Heart left ventricle (tissue), 16 donors: ENCODE measurements at regions not wholly inside any gene's neighbourhood (a gene's known extent, or its start where the extent isn't known, plus 50 kb on each side); places are given as distances from the start of the nearest gene placed in this dataset.

Source experiments
- ATAC-seq, 4 donors: fragments of 200-7000 bp; cut with Tn5 transposase; one replicate each; pipeline ENCODE4 v1.9.1; 2020 to 2022; ENCODE audit warnings: moderate library complexity in 4 of 4, mild to moderate bottlenecking in 3 of 4, moderate number of reproducible peaks in 1 of 4
- DNase-seq, 5 donors: peaks; one replicate each; pipeline ENCODE4 v3.0.0-alpha.2; 2020
- H3K27ac ChIP-seq, 12 donors: fragments of 200-600 bp; sonication (generic) in 4 of 12; one replicate each; pipeline versions ENCODE4 v1.5.0 to v1.8.0; 2016 to 2022; ENCODE audit warnings: mild to moderate bottlenecking in 2 of 12
- H3K27me3 ChIP-seq, 9 donors: fragments of 200-600 bp; sonication (generic) in 2 of 9; one replicate each; pipeline versions ENCODE4 v1.5.1 to v1.8.0; 2016 to 2022; ENCODE audit warnings: mild to moderate bottlenecking in 3 of 9
- H3K36me3 ChIP-seq, 9 donors: fragments of 200-600 bp; sonication (generic) in 2 of 9; one replicate each; pipeline versions ENCODE4 v1.5.0 to v1.8.0; 2018 to 2022; ENCODE audit warnings: mild to moderate bottlenecking in 2 of 9
- H3K4me1 ChIP-seq, 12 donors: fragments of 200-600 bp; sonication (generic) in 4 of 12; one replicate each; pipeline versions ENCODE4 v1.5.0 to v1.8.0; 2016 to 2022; ENCODE audit warnings: mild to moderate bottlenecking in 3 of 12
- H3K4me3 ChIP-seq, 12 donors: fragments of 200-600 bp; sonication (generic) in 4 of 12; one replicate each; pipeline versions ENCODE4 v1.5.0 to v1.8.0; 2017 to 2022; ENCODE audit warnings: mild to moderate bottlenecking in 9 of 12, moderate library complexity in 4 of 12
- H3K9me3 ChIP-seq, 12 donors: fragments of 200-600 bp; sonication (generic) in 4 of 12; one replicate each; pipeline versions ENCODE4 v1.5.0 to v1.8.0; 2016 to 2022; ENCODE audit warnings: mild to moderate bottlenecking in 1 of 12
- CTCF ChIP-seq, 12 donors: fragments of 200-600 bp; sonication (generic) in 4 of 12; IDR thresholded peaks; one replicate each; pipeline versions ENCODE4 v1.5.0 to v1.8.0; 2018 to 2022; ENCODE audit warnings: antibody characterized with exemption in 12 of 12, mild to moderate bottlenecking in 5 of 12
- POLR2A ChIP-seq, 2 donors: fragments of 450-650 bp; IDR thresholded peaks; one replicate each; pipeline ENCODE4 v1.6.1; 2017; ENCODE audit warnings: antibody characterized with exemption in 2 of 2, mild to moderate bottlenecking in 2 of 2, moderate library complexity in 2 of 2
- WGBS, 4 donors: extraction: QIAGEN DNeasy Blood & Tissue Kit in 2 of 4; methylation state at CpG; one replicate each; pipeline versions ENCODE4 v1.1.5 to v1.1.7; 2013 to 2018; 5-methylcytosine and 5-hydroxymethylcytosine counted together
- intact Hi-C, 10 donors: fragments of 100-400 bp; cut with DNase I; formaldehyde crosslinking; loops; one replicate each; pipeline versions ENCODE4 v1.11.1 to v1.14.2; 2022
- donor health status: ischemic (EF 13 %, LVEDD 7.1; RV severe dilation, severe dysfunction).
- donor health status: healthy with polysubstance abuse.
- donor health status: DM: no; HTN: yes; CAD: no.
- donor health status: DM: no; HTN: no; CAD: no.
- donor health status: ischemic (EF 25% LVEDD 6.9; RV normal size, moderate dysfunction).
- donor health status: ischemic (EF 25% LVEDD 5.7; RV mildly dilated, moderate dysfunction).
- donor health status: healthy.
- donor health status: DM: yes; HTN: yes; CAD: no.
- donor health status: ischemic (EF 35%, LVEDD 5.7; RV mildly dilated, moderate dysfunction).
- donor health status: nonischemic (EF 11% LVEDD 7.7; RV severe dilation, severe dysfunction).
- donor health status: DM: yes; HTN: yes; CAD: no.
- donor health status: PGD.
- donor health status: ischemic (EF 29% LVEDD 5.4; RV normal size, mild dysfunction).
- donor health status: nonischemic (EF 23%, LVEDD 6.1; RV moderate dilation, normal function).

- ATAC-seq (peak; percentile 61 to 90 (median 82)), DNase-seq (peak; percentile 72 to 91 (median 82))
- H3K27me3 ChIP-seq = no peaks in the 10 kb centered on the region
- H3K27ac ChIP-seq = peak overlapping the region; percentile 50 to 82 (median 68)
- peak overlapping the region; percentile 36 to 91 (median 72) for H3K4me3 ChIP-seq
- TF ChIP-seq CTCF (IDR thresholded peaks at IDR 0.05) = peak; percentile 72 to 97 (median 88)
- no peak for TF ChIP-seq POLR2A (IDR thresholded peaks at IDR 0.05)
- peaks cover 0 to 19% (median 4%) of the 10 kb centered on the region in 12 donors for H3K4me1 ChIP-seq
- intact Hi-C loops = loop anchor here (2.0 to 10.0 kb wide), 8 partner anchors 70 to 288 kb away; partner anchors contain the start of gene HEBP2 (in 1 of the 10)
- H3K9me3 ChIP-seq = no peaks in the 10 kb centered on the region
- 0 to 1% (median 1%) methylated on average over 30 to 103 of the region's 103 CpGs for WGBS, 4 donors
- H3K36me3 ChIP-seq = no peaks in the 10 kb centered on the region
These were observed 81.3 kb upstream of the CCDC28A start for GRCh38 chr6:138692058-138692977.

GRCh38 chr6:138692978-138693909 is 80.3 kb upstream of the CCDC28A start:
- H3K27me3 ChIP-seq = no peaks in the 10 kb centered on the region
- intact Hi-C loops = loop anchor here (2.0 to 10.0 kb wide), 8 partner anchors 69 to 288 kb away; partner anchors contain the start of gene HEBP2 (in 1 of the 10)
- 0 to 2% (median 1%) methylated on average over 44 to 92 of the region's 92 CpGs for WGBS, 4 donors
- ATAC-seq = peak; percentile 48 to 69 (median 64)
- TF ChIP-seq POLR2A (IDR thresholded peaks at IDR 0.05) (no peak), CTCF (IDR thresholded peaks at IDR 0.05) (no peak)
- peaks cover 0 to 19% (median 4%) of the 10 kb centered on the region in 12 donors for H3K4me1 ChIP-seq
- DNase-seq = peak; percentile 54 to 85 (median 67)
- no peaks in the 10 kb centered on the region for H3K9me3 ChIP-seq
- no peaks in the 10 kb centered on the region for H3K36me3 ChIP-seq
- peak overlapping the region; percentile 36 to 91 (median 72) for H3K4me3 ChIP-seq
- H3K27ac ChIP-seq = peak overlapping the region; percentile 50 to 82 (median 68)

GRCh38 chr6:138695193-138695592 is 78.4 kb upstream of the CCDC28A start:
- no peak for ATAC-seq
- Histone ChIP-seq H3K36me3 (no peaks in the 10 kb centered on the region), H3K9me3 (no peaks in the 10 kb centered on the region), H3K4me3 (no peak overlapping the region), H3K4me1 (peaks cover 0 to 19% (median 4%) of the 10 kb centered on the region in 12 donors), H3K27ac (no peak overlapping the region), H3K27me3 (no peaks in the 10 kb centered on the region)
- WGBS, 4 donors = 92 to 95% (median 94%) methylated on average over 4 of the region's 4 CpGs
- TF ChIP-seq POLR2A (IDR thresholded peaks at IDR 0.05) (no peak), CTCF (IDR thresholded peaks at IDR 0.05) (no peak)
- no peak for DNase-seq
- intact Hi-C loops = loop anchor here in 2 of 10 donors (10.0 kb wide), 2 partner anchors 270 to 290 kb away; partner anchors contain the start of gene HEBP2 (in 1 of the 2)
